ENCODE measurements at regions not wholly inside any gene's neighbourhood (a gene's known extent, or its start where the extent isn't known, plus 50 kb on each side); places are given as distances from the start of the nearest gene placed in this dataset.

DNA sequence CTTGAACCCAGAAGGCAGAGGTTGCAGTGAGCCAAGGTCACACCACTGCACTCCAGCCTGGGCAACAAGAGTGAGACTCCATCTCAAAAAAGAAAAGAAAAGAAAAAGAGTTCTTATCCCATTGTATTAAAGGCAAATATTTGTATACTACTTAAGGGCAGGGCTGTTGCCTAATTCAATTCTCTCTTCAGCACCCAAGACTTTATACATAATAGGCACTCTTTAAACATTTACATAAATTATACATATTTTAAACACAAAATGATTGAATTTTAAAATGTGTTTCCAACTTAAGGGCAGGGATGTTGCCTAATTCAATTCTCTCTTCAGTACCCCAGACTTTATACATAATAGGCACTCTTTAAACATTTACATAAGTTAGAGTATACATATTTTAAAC lies 424.3 kb upstream of the ARID1B start:
- DNase-seq (ENCODE audit: low spot score) = no peak

DNA sequence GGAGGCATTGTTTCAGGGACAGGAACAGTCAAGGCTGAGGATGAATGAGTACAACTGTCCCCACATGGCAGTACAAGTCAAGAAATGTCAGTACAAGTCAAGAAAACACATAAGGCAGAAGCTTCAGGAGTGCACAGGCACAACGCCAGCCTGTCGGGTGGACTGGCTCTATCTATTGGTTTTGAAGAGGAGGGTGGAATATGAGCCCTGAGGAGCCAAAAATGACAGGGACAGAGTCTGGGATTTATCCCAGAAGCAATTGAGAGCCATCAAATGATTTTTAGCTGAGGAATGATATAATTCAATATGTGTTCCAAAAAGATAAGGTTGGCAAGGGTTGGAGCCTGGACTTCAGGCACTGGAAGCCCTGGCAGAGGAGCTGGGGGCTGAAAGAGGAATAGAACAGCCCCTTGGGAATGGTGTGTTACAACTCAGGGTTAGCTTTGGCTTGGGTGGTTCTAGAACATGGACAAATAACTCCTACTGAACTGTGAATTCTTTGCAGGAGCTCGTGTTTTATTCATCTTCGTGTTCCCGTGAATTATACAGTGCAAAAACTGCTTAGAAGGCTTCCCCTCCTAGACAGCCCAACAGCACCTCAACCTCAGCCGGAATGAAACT lies 425.7 kb upstream of the ARID1B start:
- DNase-seq (ENCODE audit: low spot score) = no peak

DNA sequence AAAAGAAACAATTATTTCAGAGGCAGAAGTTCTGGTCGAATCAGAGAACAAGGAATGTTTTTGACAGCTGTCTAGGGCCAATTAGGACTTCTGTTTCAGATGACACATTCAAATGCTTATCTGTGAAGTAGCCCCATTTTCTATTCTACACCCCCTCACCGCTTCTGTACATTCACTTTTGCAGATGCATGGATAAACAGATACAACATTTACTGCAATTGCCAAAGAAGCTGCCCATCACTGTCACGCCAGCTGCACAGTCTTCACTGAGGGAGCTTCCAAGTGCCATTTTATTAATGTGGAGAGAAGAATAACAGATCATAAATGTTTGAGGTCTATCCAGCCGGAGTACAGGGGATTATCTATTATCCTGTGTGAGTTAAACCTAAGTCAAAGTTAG lies 426.8 kb upstream of the ARID1B start:
- DNase-seq (ENCODE audit: low spot score) = no peak

DNA sequence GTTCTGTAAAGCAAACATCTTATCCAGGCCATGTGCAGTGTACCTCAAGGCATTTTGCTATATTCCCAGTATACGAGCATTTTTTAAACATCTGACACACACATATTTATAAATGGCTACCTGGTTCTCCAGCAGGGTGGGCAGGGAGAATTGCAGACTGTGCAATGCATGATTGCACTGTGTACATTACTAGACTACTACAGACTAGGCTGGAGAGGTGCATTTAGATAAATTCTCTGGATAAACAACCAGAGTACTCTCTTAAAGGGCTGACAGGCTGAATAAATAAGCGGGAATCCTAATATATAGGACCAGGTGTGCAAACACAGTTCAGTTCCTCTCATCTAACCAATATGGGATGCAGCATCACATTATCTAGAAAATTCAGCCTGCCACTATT lies 428.3 kb upstream of the ARID1B start:
- no peak for DNase-seq (ENCODE audit: low spot score)

- no peak for DNase-seq (ENCODE audit: low spot score)
Observed at GRCh38 chr6:156348424-156348823, 428.8 kb upstream of the ARID1B start.

DNA sequence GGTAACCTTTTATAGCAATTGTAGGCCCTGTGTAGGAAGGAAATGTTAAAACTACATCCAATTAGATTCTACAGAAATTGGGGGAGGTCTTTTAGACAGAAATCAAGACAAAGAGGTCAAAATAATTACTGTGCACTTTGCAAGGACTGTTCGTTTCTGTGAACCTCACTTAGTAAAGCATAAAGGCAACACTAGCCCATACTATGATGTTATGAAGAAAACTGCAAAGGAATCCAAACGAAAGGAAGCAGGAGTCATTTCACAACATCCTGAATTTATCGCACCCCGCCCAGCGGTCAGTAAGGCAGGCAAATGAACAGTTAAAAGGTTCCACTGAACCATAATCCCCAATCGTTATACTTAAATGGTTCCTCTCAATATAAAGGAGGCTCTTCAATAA lies 429.5 kb upstream of the ARID1B start:
- no peak for DNase-seq (ENCODE audit: low spot score)

GRCh38 chr6:156347246-156347645 lies 429.9 kb upstream of the ARID1B start:
- DNase-seq (ENCODE audit: low spot score) = no peak

DNA sequence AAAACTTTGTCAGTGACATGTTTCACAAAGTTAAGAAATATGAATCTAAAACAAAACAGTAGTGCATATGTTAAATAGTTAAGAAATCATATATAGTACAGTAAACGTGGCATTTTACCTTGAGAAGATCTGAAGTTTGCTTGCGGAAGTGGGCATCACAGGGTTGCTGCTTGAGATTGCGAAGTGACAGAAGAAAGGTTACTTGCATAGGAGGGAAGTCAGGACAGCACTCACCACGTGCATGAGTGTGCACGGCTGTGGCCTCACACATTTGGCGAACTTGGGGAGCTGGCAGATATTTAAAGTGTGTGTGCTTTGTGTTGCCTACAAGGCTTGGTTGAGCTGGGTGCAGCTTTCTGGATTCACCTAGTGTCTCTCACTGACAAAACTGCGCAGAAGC lies 431.5 kb upstream of the ARID1B start:
- DNase-seq (ENCODE audit: low spot score) = no peak

DNA sequence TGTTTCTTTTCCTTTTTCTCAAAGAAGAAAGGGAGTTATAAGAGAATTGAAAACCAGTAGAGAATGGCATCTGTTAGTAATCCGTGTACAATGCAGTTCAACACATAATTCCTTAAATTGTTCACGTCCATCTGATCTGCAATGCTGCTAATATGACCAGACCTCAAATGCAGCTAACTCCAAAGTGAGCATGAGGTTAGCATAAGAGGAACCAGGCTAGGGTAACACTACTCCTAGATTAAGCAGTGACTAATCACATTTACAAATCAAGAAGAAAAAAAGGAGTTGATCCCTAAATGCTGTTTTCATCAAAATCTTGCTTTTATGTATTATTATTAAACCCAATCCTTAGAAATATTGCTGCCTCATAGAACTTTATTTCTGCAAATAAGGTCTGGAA lies 432.7 kb upstream of the ARID1B start:
- DNase-seq (ENCODE audit: low spot score) = no peak

- DNase-seq (ENCODE audit: low spot score) = no peak
Observed at GRCh38 chr6:156337801-156338200, 439.4 kb upstream of the ARID1B start.

DNA sequence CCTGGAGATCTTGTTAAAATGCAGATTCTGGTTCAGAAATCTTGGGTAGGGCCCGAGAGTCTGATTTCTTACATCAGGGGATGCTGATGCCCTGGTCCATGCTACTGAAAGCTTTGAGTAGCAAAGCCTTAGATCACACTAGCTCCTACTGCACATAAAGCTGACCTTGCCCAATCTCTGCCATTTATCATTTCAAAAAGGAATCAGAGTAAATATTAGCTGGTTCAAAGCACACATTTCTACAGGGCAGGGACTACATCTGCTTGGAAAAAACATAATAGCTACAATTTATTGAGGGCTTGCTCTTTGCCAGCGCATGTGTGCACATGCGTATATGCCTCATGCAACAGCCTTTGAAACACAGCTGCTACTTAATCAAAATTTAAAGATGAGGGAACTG lies 440.4 kb upstream of the ARID1B start:
- DNase-seq (ENCODE audit: low spot score) = no peak

- DNase-seq (ENCODE audit: low spot score) = no peak
Observed at GRCh38 chr6:156336089-156336488, 441.1 kb upstream of the ARID1B start.

GRCh38 chr6:156334966-156335365 lies 442.2 kb upstream of the ARID1B start:
- DNase-seq (ENCODE audit: low spot score) = no peak

- DNase-seq (ENCODE audit: low spot score) = no peak
Observed at GRCh38 chr6:156319707-156320106, 457.5 kb upstream of the ARID1B start.

GRCh38 chr6:156316583-156317125 lies 460.5 kb upstream of the ARID1B start:
- no peak for DNase-seq (ENCODE audit: low spot score)

DNA sequence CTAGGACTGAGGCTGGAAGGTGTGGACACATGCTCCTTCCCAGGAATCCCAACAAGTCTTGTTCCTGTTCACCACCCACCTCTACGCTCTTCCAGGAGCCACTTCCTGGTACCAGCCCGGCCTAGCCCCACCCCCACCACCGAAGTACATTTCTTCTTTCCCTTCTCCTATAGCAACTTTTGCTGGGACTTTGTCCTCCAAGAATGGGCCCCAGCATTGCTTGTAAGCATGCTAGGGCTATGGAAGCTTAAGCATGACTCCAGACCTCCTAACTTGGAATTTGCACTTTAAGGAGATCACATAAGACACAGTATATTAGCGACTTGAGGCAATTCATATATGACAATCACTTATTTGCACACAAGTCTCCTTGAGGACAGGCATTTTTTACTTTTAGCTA lies 462.0 kb upstream of the ARID1B start:
- DNase-seq (ENCODE audit: low spot score) = no peak

- DNase-seq (ENCODE audit: low spot score) = no peak
Observed at GRCh38 chr6:156313037-156313436, 464.1 kb upstream of the ARID1B start.

DNA sequence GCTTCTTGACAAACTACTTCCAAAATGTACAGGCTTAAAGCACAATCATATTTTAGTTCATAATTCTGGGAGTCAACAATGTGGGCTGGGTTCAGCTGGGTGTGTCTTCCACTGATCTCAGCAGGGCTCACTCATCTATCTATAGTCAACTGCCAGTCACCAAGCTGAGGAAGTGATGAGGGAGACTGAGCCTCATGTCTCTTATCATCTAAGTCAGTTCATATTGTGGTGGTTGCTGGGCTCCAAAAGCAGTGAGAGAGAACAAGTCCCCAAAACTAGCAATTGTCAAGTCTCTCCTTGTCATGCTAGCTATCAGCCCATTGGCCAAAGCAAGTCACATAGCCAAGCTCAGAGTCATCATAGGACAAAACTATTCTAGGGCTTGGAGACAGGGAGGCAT lies 465.9 kb upstream of the ARID1B start:
- no peak for DNase-seq (ENCODE audit: low spot score)

GRCh38 chr6:156310701-156311100 lies 466.5 kb upstream of the ARID1B start:
- no peak for DNase-seq (ENCODE audit: low spot score)

DNA sequence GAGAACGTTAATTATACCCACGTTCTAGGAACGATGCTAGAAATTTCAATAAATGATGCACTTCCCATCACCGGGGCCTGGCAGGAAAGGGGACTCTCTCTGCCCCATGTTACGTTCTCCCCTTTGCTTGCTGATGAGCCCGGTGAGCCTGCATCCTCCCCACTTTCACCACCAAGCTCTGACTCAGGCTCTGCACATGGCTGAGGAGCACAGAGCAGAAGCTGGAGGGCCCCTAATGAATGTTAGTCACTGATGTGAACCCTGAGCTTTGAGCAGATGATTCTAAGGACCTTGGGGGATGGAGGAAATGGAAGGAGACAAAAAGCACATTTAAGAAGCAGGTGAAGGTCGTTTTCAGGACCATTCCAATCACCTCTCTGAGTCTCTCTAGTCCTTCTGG lies 468.2 kb upstream of the ARID1B start:
- DNase-seq (ENCODE audit: low spot score) = no peak

- DNase-seq (ENCODE audit: low spot score) = no peak
Observed at GRCh38 chr6:156308604-156309003, 468.6 kb upstream of the ARID1B start.

GRCh38 chr6:156306531-156306930 lies 470.6 kb upstream of the ARID1B start:
- DNase-seq (ENCODE audit: low spot score) = no peak

GRCh38 chr6:156283091-156283490 lies 494.1 kb upstream of the ARID1B start:
- no peak for DNase-seq (ENCODE audit: low spot score)

GRCh38 chr6:156282087-156282486 lies 495.1 kb upstream of the ARID1B start:
- DNase-seq (ENCODE audit: low spot score) = no peak

- DNase-seq (ENCODE audit: low spot score) = no peak
Observed at GRCh38 chr6:156281266-156281665, 495.9 kb upstream of the ARID1B start.

All from AG08396 (cell line).